GM12892 (cell line): ENCODE measurements at regions not wholly inside any gene's neighbourhood (a gene's known extent, or its start where the extent isn't known, plus 50 kb on each side); places are given as distances from the start of the nearest gene placed in this dataset.

ENCODE experiments used
- POLR2A ChIP-seq: IDR thresholded peaks from 2 replicates; pipeline ENCODE4 v1.6.1; 2011; ENCODE audit warnings: low read depth, low read length, control low read depth
- POLR2AphosphoS5 ChIP-seq: IDR thresholded peaks from 2 replicates; pipeline ENCODE4 v1.6.1; 2011; ENCODE audit warnings: low read depth, low read length, control low read depth
- TAF1 ChIP-seq: IDR thresholded peaks from 2 replicates; pipeline ENCODE4 v1.6.1; 2011; ENCODE audit warnings: low read depth, mild to moderate bottlenecking, control low read depth, low read length, borderline replicate concordance

GRCh38 chr9:78808048-78808447 is 511.1 kb downstream of the PSAT1 start:
- TF ChIP-seq POLR2AphosphoS5 (no peak), TAF1 (no peak), POLR2A (no peak)
